ENCODE measurements at regions not wholly inside any gene's neighbourhood (a gene's known extent, or its start where the extent isn't known, plus 50 kb on each side); places are given as distances from the start of the nearest gene placed in this dataset.
A peak's percentile ranks its signal among the peaks of the same experiment; 100 is the strongest.

DNA sequence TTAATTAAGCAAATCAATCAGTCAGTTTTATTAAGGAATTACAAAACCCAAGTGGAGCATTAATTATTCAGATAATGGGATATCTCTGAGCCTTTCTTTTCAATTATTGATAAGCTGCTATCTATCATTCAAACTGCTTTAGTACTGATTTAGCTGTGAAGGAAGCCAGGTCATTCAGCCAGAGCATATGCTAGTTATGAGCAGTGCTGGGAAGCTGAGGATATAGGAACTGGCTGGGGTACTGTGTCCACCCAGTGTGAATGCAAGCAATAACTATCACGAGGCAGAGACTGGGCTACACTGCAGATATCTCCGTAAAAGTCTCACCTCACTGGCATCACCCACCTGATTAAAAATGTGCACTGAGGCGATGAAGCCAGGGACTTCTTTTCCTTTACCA lies 496.7 kb upstream of the PIK3C3 start:
- DNase-seq (ENCODE audit: low spot score): no peak

DNA sequence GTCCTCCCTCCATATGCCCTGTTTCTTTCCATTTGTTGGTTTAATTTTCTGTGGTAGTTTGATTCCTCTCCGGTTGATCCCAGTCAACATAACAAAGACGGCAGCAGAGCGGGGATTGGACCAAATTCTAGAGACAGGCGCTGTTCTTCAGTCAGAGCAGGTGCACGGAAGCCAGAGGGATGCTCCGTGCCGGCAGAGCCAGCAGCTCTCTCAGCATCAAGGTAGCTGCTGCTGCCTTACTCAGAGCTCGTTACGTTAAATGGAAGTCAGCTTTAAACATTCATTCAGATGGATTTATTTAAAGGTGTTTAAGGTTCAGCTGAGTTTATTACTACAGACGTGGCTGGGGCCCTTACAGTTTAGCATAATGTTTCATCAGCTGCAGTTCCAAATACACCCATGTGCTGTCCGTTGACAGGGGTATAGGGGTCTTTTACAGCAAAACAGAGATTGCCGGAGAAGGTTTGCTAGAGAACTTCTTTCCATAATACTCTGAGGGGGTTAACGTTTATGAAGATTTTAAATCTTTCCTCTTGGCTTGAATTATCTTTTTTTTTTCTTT lies 497.2 kb upstream of the PIK3C3 start:
- DNase-seq (ENCODE audit: low spot score): no peak

DNA sequence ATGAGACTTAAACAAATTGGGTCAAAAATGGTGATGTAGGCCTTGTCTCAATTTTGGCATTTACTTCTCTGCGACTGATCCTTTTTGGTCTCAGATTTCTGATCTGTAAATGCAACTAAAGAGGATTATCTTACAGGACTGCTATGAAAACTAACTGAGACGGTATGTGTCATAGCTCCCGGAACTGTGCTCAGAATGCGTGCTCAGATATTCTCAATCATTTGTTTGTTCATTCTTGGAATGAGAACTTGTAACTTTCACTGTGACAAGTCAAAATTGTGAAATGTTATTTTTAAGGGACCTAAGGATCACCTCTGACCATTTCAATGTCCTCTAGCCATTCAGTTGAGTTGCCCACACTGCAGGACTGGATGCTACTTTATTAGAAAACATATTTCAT lies 498.2 kb upstream of the PIK3C3 start:
- no peak for DNase-seq (ENCODE audit: low spot score)

DNA sequence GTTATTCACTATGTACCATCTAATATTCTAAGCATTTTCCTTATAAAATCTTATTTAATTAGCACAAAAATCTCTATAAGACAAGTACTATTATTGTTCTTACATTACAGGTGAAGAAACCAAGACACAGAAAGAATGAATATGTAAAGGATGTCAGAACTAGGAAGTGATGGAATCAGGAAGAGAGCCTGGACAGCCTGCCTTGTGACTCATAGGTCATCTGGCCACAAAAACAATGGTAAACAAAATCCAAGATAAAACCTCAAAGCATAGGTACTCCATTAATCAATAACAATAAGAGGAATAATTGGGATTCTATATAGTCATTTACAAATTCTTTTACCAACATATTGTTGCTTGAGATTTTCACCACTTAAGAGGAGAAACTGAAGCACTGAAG lies 505.4 kb upstream of the PIK3C3 start:
- DNase-seq (ENCODE audit: low spot score): peak; percentile 36

DNA sequence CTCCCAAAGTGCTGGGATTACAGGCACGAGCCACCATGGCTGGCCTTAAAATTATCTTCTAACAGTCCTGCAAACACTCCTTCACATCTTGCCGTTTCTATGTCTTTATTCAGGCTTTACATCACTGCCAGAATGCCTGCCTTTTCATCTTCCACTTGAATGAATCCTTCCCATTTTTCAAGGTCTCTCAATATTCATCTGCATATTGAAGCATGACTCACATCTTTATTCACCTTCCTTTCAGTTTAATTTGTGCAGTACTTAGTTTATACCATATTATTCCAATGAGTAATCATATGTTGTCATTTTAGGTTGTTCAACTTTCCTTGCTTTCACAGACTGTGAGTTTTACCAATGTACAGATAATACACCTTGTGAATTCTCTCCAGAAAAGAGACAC lies 510.1 kb upstream of the PIK3C3 start:
- no peak for DNase-seq (ENCODE audit: low spot score)

DNA sequence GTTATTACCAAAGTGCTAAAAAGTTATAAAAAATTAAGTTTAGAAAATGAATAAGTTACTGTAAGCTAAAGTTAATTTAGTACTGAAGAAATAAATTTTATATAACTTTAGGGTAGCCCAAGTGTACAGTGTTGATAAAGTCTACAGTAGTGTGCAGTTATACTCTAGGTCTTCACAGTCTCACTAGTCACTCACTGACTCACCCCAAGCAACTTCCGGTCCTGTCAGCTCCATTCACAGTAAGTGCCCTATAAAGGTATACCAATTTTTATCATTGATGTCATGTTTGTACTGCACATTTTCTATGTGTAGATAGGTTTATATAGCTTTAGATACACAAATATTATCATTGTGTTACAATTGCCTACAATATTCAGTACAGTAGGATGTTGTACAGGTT lies 518.3 kb upstream of the PIK3C3 start:
- DNase-seq (ENCODE audit: low spot score): peak; percentile 8

DNA sequence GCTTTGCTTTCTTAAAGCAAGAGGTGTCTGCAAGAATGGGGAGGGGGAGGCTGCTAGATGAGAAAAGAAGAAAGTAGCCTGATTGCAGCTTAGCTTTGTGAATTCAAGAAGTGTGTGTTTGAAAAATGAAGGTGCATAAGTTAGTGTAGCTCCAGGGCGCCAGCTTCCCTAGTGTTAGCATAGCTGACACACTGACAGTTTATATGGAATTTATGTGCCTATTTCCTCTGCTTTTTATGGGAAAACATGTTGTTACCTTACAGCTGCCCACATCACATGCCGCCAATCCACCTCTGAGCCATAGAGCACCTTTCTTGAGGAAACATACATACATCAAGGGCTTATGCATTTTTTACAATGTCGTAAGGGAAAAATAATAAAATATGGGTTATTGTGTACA lies 536.4 kb upstream of the PIK3C3 start:
- DNase-seq (ENCODE audit: low spot score): no peak

DNA sequence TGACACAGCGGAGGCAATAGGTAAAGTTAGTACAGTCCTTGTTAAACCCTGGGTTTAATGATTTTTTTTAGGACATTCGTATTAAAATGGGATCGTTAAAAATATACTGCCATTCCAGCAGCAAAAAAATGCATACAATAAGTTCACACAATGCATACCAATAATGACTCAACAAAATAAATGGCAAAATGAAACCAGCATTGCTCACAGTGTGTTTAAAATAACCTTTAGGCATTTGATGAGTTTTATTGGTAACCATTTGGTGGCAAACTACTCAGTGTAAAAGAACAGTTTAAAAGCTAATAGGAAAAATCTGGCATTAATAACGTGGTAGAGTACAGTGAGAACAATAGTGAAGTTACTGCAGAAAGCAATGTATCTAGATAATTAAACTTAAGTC lies 539.0 kb upstream of the PIK3C3 start:
- DNase-seq (ENCODE audit: low spot score): no peak

DNA sequence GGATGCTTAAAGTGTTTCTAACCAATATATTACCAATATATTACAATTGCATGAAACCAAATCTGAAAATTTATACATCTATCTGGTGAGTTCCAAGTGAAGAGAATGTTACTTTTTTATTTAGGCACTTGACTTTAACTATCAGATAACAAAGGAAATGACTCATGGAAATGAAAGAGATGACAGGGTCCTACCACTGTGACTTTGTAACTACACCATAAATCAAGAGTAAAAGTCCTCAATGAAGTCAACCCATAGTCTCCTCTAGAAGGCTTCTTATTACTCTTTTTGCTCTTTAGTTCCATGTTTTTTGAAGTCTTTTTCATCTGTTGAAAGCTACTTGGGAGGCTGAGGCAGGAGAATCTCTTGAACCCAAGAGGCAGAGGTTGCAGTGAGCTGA lies 545.0 kb upstream of the PIK3C3 start:
- DNase-seq (ENCODE audit: low spot score): no peak

DNA sequence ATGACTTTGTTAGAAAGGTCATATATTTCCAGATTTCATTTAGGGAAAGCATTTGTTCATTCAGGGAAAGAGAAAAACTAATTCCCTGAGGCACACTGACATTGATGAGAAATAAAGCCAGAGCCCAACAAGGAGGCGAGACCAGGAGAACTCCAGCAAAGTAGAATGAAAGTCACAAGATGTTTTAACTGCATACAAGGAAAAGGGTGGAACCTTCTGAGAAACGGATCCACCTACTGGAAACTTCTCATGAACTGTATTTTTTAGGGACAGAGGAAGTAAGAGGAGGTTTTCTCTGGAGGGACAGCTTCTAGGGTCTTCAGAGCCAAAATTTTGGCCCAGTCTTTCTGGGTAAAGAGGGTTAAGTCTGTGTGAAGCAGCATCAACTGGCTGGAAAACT lies 548.2 kb upstream of the PIK3C3 start:
- DNase-seq (ENCODE audit: low spot score): no peak

DNA sequence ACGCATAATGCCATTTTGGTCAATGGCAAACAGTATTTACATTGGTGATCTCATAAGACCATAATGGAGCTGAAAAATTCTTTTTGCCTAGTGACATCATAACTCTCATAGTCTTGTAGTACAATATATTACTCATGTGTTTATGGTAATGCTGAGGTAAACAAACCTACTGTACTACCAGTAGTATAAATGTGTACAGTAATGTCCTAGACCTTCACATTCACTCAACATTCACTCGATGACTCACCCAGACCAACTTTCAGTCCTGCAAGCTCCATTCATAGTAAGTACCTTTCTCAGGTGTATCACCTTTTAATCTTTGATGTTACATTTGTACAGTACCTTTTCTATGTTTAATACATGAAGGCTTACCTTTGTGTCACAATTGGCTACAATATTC lies 558.2 kb upstream of the PIK3C3 start:
- DNase-seq (ENCODE audit: low spot score): no peak

DNA sequence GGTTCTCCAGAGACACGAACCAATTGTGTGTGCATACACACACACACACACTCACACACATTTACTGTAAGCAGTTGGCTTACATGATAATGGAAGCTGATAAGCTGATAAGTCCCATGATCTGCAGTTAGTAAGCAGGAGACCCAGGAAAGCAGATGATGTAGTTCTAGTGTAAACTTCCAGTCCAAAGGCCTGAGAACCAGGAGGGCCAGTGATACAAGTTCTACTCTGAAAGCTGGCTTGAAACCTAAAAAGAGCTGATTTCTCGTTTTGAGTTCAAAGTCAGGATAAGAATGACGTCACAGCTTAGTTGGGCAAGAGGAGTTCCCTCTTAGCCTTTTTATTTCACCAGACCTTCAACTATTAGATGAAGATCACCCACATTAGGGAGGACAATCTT lies 558.8 kb upstream of the PIK3C3 start:
- no peak for DNase-seq (ENCODE audit: low spot score)

DNA sequence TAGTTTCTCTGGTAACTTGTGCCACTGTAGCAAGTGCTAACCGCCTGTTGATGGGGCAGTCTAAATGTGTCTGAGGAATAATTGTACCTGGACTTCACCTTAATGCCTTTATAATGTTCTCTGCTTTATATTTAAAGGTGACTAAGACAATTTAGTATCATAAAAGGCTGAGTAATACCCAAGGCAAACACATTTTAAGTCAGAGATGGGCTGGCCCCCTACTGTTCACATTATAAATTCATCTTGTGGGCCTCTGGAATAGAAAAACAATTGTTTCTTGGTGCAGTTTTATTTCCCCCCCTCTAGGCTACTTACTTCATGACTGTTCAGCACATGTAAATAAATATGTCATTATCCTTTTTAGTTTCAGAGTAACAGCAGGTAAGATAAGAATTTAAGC lies 559.3 kb upstream of the PIK3C3 start:
- DNase-seq (ENCODE audit: low spot score): no peak

DNA sequence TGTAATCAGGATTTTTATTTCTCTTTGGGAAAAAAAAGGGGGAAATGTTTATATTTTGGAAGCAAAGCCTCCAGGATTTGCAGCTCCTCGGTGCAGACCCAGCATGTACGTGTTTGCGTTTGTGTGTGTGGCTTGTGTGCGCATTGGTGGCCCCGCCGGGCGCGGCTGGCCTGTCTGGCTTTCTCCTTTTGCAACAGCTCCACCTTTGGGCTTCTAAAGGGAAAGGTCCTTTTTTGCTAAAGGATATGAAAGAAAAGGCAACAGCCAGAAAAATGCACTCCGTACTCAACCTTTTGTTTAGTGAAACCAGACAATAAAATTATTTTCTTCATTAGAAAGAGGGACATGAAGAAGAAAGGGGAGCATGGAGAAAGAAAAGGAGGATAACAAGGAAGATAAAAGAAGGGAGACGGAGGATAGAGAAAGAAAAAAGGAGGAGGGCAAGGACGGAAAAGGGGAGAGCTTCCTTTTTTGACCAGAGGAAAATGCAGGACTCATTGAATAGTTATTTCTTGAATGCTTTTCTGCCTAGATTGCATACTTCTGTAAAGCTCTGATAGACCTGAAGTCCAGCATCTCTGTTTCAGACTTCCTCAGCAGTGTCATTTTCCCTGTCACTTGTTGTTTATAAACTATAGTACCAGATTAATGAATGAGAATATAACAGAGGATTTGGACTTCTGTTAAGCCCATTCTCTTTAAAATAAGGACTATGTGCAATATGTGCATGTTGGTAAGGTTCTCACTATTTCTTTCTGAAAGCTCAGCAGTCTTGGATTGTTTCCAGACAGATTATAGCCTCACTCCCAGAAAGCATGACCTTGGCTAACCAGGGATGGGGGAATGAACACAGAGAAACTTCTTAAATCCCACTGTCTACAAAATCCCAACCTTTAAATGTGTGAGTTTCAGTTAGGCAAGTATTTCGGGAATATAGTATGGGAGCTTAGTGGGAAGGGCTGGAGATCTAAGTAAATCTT lies 563.1 kb upstream of the PIK3C3 start:
- peak; percentile 48 for DNase-seq (ENCODE audit: low spot score)

DNA sequence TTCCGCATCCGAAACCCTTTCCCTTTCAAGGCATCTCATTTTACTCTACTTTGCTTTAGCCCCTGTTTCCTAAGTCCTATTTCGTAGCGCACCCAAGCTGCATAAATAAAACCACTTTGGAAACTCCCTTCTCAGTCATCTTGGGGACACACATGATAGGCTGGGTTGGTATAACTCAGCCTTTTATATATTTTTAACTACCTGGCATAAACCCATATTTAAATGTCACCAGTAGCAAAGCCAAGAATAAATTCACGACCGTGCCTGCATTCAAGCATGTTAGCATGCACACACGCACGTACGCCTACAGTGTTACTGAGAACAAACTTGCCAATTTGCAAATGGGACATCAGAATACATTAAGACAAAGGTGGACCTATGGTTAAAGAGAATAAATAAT lies 564.7 kb upstream of the PIK3C3 start:
- no peak for DNase-seq (ENCODE audit: low spot score)

DNA sequence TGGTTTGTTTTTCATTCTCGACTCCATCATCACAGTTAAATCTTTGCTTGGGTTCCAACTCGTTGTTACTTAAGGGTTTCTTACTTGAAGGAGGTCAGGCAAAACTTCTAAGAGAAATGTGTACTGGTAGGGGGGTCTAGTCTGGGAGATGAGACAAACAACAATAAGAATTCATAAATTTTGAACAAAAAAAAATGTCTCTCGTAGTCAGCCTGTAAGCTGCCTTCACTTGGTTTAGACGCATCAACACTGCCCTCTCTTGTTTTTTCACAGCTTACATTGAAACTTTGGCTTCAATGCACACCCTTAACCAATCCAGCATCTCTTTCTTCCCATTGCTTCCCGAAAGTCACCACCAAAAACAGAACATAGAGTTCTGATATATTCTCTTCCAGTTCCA lies 576.4 kb upstream of the PIK3C3 start:
- DNase-seq (ENCODE audit: low spot score): peak; percentile 1

DNA sequence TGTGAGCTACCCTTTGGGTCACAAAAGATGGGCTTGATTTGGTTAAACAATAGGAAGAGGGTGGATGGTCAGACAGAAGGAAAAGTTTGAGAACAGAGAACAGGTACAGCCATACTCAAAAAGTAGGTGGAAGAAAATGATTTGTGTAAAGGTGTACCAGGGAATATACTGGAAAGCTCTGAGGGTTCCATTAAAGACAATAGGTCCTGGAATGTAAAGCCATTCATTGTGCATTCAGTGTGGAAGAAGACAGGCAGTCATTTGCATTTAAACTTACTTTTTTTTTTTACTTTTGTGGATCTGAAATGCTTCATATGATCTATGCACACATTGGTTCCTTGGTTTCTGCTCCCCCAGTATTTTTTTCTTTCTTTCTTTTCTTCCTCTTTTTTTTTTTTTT lies 581.4 kb upstream of the PIK3C3 start:
- DNase-seq (ENCODE audit: low spot score): no peak

DNA sequence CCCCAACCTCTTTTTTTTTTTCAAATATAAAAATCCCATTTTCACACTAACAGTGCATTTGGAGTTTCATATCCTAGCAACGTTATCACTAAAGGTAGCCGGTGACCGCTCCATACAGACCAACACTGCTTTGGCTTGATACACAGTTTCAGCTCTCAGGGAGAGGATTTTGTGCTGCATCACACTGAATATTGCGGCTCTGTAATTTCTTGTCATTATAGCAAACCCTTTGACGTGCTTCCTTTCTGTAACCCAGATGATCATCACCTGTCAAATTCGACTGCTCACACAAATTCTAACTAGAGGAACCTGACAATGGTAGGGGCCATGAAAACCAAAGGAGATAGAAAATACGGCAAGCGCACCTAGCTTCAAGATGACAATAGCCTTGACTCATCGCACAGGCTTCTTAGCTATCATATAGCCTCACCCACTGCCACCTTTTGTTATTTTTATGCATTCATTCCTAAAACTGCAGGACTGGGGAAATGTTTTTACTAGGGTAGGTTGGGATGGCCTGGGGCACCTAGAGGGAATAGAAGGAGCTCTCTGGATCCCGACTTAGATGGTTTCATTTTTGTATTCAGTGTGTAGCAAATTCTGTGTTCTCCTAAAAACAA lies 582.9 kb upstream of the PIK3C3 start:
- no peak for DNase-seq (ENCODE audit: low spot score)

DNA sequence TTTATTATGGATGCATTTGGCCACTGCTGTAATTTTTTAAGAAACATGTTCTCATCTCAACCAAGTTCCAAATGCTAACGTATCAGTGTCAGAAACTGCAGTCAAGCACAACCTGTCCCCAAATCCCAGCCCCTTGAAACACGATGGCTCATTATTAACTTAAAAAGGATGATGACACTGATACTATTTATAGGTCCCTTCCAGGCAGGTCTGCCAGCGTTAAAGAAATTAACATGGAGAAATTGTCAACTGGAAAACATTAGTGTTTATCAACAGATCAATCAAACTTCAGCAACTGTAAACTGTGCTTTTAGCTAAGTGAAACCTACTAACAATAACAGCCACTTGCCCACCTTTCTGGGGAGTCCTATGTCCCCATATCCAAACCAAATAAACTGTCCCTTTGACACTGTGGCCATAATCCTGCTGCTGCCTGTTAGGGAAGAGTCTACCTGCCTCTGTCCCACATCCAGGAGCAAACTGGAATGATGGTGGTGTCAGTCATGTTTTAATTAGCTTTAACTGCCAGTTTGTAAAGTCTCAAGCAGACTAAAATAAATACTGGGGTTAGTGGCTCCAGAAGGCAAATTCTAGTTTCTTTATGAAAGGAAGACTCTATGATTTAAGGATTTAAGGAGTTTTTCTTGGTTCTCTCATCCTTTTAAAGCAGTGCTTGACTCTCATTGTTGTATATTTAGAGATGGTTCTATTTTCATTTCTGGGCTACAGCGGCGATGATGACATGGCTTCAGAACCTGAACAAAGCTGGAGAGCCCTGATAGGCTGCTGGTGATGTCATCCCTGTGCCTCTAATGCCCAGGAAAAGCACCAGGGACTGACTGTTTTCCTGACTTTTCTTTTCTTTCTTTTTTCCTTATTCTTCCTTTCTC lies 583.6 kb upstream of the PIK3C3 start:
- no peak for DNase-seq (ENCODE audit: low spot score)

DNA sequence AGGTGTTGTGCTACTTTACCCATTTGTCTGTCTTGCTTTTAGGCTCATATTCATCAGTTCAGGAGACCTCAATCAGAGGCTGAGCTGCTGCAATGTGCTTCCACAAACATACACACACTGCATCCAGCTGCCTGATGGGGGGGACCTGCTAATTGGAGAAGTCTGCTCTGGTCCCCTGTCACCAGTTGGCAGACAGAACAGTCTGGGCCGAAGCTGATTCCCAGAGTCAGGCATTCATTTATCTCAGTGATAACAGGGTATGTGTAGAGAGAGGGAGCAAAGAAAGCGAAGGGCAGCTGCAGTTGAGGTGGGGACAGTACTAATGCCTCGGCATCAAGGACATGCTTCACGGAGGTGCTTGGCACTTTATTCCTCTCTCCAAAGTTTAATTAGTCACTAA lies 584.3 kb upstream of the PIK3C3 start:
- DNase-seq (ENCODE audit: low spot score): no peak

DNA sequence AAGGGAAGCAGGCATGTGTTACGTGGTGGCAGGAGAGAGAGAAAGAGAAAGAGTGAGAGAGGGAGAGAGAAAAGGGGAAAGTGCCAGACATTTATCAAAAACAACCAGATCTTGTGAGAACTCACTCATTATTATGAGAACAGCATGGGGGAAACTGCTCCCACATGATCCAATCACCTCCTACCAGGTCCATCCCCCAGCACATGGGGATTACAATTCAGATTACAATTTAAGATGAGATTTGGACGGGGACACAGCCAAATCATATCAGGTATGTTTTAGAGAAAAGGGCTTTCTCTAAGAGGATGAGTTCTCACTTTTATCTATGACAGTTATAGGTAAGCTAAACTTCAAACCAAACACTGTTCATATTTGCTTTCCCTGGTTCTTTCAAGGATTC lies 597.3 kb upstream of the PIK3C3 start:
- no peak for DNase-seq (ENCODE audit: low spot score)

DNA sequence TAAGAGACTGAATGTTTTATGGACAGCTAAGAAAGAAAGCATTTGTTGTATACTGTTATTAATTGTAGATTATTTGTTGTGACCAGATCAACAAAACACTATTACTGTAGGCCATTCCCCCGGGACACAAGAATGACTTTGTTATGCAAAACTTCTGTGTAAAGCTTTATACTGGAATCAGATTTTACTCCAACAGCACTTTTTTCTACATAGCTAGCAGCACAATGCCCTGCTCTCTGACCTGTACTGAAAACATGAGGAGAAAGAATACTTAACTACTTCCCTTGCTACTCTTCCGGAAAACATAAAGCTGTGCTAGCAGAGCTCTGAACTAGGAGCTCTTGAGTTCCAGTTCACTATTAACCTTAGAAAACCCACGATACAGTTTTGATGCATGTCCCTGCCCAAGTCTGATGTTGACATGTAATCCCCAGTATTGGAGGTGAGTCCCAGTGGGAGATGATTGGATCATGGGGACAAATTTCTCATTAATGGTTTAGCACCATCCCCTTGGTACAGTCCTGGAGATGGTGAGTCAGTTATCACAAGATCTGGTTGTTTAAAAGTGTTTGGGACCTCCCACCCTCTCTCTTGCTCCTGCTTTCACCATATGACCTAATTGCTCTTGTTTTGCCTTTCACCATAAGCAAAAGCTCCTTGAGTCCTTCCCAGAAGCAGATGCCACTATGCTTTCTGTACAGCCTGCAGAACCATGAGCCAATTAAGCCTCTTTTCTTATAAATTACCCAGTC lies 601.1 kb upstream of the PIK3C3 start:
- DNase-seq (ENCODE audit: low spot score): no peak

Measured in kidney capillary endothelial cell (primary cell).